B cell (primary cell): ENCODE measurements at regions not wholly inside any gene's neighbourhood (a gene's known extent, or its start where the extent isn't known, plus 50 kb on each side); places are given as distances from the start of the nearest gene placed in this dataset.
"Not testable (repeated sequence)": the region's sequence is repeated elsewhere in the genome, so short reads cannot be mapped to it uniquely, and the experiment has no call there.

ENCODE experiments used
- ATAC-seq: fragments of 200-7000 bp; cut with Tn5 transposase; one replicate; pipeline ENCODE4 v1.10.0; 2021; ENCODE audit warnings: low read depth, mild to moderate bottlenecking, moderate number of reproducible peaks, moderate library complexity
- CTCF ChIA-PET: fragments of 350-600 bp; sonication (Branson Sonifier 250); formaldehyde crosslinking; loops from one replicate; lab custom pipeline; 2021; ENCODE audit warnings: antibody characterized with exemption, inconsistent platforms; lab: Charles Lee
- POLR2A ChIA-PET: fragments of 350-600 bp; sonication (Branson Sonifier 250); formaldehyde crosslinking; loops from one replicate; lab custom pipeline; 2021; ENCODE audit warnings: antibody characterized with exemption; lab: Charles Lee
- DNase-seq: peaks from one replicate; pipeline ENCODE4 v3.0.0; 2013
- H2AFZ ChIP-seq: 2 replicates; pipeline ENCODE4 v1.6.1; 2012; ENCODE audit warnings: mild to moderate bottlenecking, low read depth, low read length; ENCODE audit not compliant: insufficient read depth, poor library complexity, severe bottlenecking
- H3K27ac ChIP-seq, 2 donors: 1 replicate in 1 of 2; 2 replicates in 1 of 2; pipeline ENCODE4 v1.5.1; 2012 to 2013; ENCODE audit warnings: low read length in 2 of 2, mild to moderate bottlenecking in 2 of 2, moderate library complexity in 1 of 2
- H3K27me3 ChIP-seq, 4 experiments: fragments of 200-600 bp in 1 of 4; sonication (generic) in 1 of 4; replicated peaks in 1 of 4; 1 replicate in 2 of 4; 2 replicates in 2 of 4; pipeline versions ENCODE4 v1.6.1 to v1.7.0; 2013 to 2016; ENCODE audit warnings: low read length in 3 of 4, mild to moderate bottlenecking in 2 of 4, mixed read lengths in 1 of 4, moderate library complexity in 1 of 4; ENCODE audit not compliant: insufficient read depth in 4 of 4, control insufficient read depth in 3 of 4; ENCODE audit errors: control extremely low read depth in 1 of 4
- H3K36me3 ChIP-seq, 2 experiments: replicated peaks in 1 of 2; 1 replicate in 1 of 2; 2 replicates in 1 of 2; pipeline versions ENCODE4 v1.6.1 to v1.7.1; 2013; ENCODE audit warnings: low read length in 1 of 2; ENCODE audit not compliant: insufficient read depth in 2 of 2, control insufficient read depth in 1 of 2; ENCODE audit errors: control extremely low read depth in 1 of 2, extremely low read depth in 1 of 2
- H3K4me1 ChIP-seq, 2 donors: fragments of 200-600 bp in 1 of 2; sonication (generic) in 1 of 2; 1 replicate in 1 of 2; 2 replicates in 1 of 2; pipeline versions ENCODE4 v1.5.1 to v1.6.1; 2013 to 2017; ENCODE audit warnings: low read length in 2 of 2; ENCODE audit not compliant: control insufficient read depth in 2 of 2, insufficient read depth in 2 of 2
- H3K4me2 ChIP-seq: replicated peaks from 2 replicates; pipeline ENCODE3; 2012; ENCODE audit warnings: mild to moderate bottlenecking, low read depth, low read length; ENCODE audit not compliant: poor library complexity, severe bottlenecking
- H3K4me3 ChIP-seq, 5 experiments: fragments of 200-600 bp in 1 of 5; sonication (generic) in 1 of 5; 1 replicate in 3 of 5; 2 replicates in 2 of 5; pipeline versions ENCODE4 v1.5.1 to v1.7.0; 2011 to 2016; ENCODE audit warnings: low read length in 4 of 5, mild to moderate bottlenecking in 4 of 5, low read depth in 2 of 5, control low read depth in 1 of 5, moderate library complexity in 1 of 5; ENCODE audit not compliant: insufficient read depth in 1 of 5; ENCODE audit errors: control extremely low read depth in 1 of 5, extremely low read depth in 1 of 5
- H3K79me2 ChIP-seq: fragments of 200-600 bp; sonication (generic); one replicate; pipeline ENCODE4 v1.6.0; 2016; ENCODE audit warnings: low read length; ENCODE audit not compliant: control insufficient read depth, insufficient read depth
- H3K9ac ChIP-seq: fragments of 200-600 bp; sonication (generic); 2 replicates; pipeline ENCODE4 v1.6.1; 2017; ENCODE audit warnings: mild to moderate bottlenecking, low read length, moderate library complexity
- H3K9me3 ChIP-seq, 3 donors: one replicate each; pipeline versions ENCODE4 v1.6.1 to v1.7.1; 2013; ENCODE audit warnings: low read length in 2 of 3; ENCODE audit not compliant: control insufficient read depth in 2 of 3, insufficient read depth in 1 of 3; ENCODE audit errors: control extremely low read depth in 1 of 3
- H4K20me1 ChIP-seq: 2 replicates; pipeline ENCODE4 v1.6.0; 2012; ENCODE audit warnings: mild to moderate bottlenecking, low read length; ENCODE audit not compliant: insufficient read depth, control insufficient read depth, poor library complexity, severe bottlenecking
- H3K27ac Mint-ChIP-seq: one replicate; pipeline ENCODE4 v1.8.0; 2021; ENCODE audit warnings: mixed read lengths
- H3K27me3 Mint-ChIP-seq: one replicate; pipeline ENCODE4 v1.8.0; 2021; ENCODE audit warnings: mixed read lengths
- H3K4me1 Mint-ChIP-seq: one replicate; pipeline ENCODE4 v1.8.0; 2021; ENCODE audit warnings: mixed read lengths
- H3K4me3 Mint-ChIP-seq: one replicate; pipeline ENCODE4 v1.8.0; 2021; ENCODE audit warnings: mixed read lengths
- H3K9me3 Mint-ChIP-seq: one replicate; pipeline ENCODE4 v1.8.0; 2022; ENCODE audit warnings: mixed read lengths; ENCODE audit not compliant: insufficient read depth
- EZH2 ChIP-seq: IDR thresholded peaks from 2 replicates; pipeline ENCODE4 v1.6.1; 2012; ENCODE audit warnings: borderline replicate concordance, low read depth, mild to moderate bottlenecking, moderate library complexity, low read length; ENCODE audit not compliant: insufficient read depth, poor library complexity, severe bottlenecking
- WGBS: methylation state at CpG from one replicate; pipeline ENCODE4 v1.1.5; 2013; ENCODE audit warnings: missing lambda C conversion rate; ENCODE audit not compliant: insufficient coverage; 5-methylcytosine and 5-hydroxymethylcytosine counted together
- intact Hi-C: fragments of 100-400 bp; cut with micrococcal nuclease; formaldehyde crosslinking; loops from one replicate; pipeline ENCODE4 v1.10.0; 2022
- TF ChIP-seq, protein P1 (sequence below): fragments of 200-600 bp; IDR thresholded peaks from one replicate; pipeline ENCODE4 v1.8.0; 2022; ENCODE audit warnings: antibody characterized with exemption, mild to moderate bottlenecking

DNA sequence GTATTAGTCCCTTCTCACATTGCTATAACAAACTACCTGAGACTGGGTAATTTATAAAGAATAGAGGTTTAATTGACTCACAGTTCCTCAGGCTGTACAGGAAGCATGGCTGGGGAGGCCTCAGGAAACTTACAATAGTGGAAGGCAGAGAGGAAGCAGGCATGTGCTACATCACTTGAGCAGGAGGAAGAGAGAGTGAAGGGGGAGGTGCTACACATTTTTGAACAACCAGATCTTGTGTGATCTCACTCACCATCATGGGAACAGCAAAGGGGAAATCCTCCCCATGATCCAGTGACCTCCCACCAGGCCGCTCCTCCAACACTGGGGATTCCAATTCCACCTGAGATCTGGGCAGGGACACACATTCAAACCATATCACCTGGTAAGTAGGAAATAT is 630.6 kb downstream of the QKI start:
- POLR2A ChIA-PET = no interaction called here
- H3K4me3 Mint-ChIP-seq = no peak overlapping the region
- H3K27me3 Mint-ChIP-seq = no peaks in the 10 kb centered on the region
- H4K20me1 ChIP-seq = no peaks in the 10 kb centered on the region
- no peak overlapping the region for H3K4me2 ChIP-seq
- intact Hi-C loops = no loop called here
- no peaks in the 10 kb centered on the region for H3K9me3 Mint-ChIP-seq
- no peaks in the 10 kb centered on the region for H3K27me3 ChIP-seq
- ATAC-seq (no peak), DNase-seq (no peak)
- H3K36me3 ChIP-seq = no peaks in the 10 kb centered on the region
- no peaks in the 10 kb centered on the region for H3K79me2 ChIP-seq
- no peak overlapping the region for H3K27ac Mint-ChIP-seq
- no peak overlapping the region for H3K27ac ChIP-seq
- no peaks in the 10 kb centered on the region for H3K4me1 ChIP-seq
- WGBS = no CpG with 5 or more reads among the region's 1 CpG
- no peak overlapping the region for H2AFZ ChIP-seq
- H3K9ac ChIP-seq = no peak overlapping the region
- H3K4me3 ChIP-seq = no peak overlapping the region
- TF ChIP-seq, protein P1, sequence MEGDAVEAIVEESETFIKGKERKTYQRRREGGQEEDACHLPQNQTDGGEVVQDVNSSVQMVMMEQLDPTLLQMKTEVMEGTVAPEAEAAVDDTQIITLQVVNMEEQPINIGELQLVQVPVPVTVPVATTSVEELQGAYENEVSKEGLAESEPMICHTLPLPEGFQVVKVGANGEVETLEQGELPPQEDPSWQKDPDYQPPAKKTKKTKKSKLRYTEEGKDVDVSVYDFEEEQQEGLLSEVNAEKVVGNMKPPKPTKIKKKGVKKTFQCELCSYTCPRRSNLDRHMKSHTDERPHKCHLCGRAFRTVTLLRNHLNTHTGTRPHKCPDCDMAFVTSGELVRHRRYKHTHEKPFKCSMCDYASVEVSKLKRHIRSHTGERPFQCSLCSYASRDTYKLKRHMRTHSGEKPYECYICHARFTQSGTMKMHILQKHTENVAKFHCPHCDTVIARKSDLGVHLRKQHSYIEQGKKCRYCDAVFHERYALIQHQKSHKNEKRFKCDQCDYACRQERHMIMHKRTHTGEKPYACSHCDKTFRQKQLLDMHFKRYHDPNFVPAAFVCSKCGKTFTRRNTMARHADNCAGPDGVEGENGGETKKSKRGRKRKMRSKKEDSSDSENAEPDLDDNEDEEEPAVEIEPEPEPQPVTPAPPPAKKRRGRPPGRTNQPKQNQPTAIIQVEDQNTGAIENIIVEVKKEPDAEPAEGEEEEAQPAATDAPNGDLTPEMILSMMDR = no peak
- TF ChIP-seq EZH2 = no peak
- peaks cover 0 to 1% (median 0%) of the 10 kb centered on the region in 3 donors for H3K9me3 ChIP-seq
- CTCF ChIA-PET = no interaction called here
- no peaks in the 10 kb centered on the region for H3K4me1 Mint-ChIP-seq

DNA sequence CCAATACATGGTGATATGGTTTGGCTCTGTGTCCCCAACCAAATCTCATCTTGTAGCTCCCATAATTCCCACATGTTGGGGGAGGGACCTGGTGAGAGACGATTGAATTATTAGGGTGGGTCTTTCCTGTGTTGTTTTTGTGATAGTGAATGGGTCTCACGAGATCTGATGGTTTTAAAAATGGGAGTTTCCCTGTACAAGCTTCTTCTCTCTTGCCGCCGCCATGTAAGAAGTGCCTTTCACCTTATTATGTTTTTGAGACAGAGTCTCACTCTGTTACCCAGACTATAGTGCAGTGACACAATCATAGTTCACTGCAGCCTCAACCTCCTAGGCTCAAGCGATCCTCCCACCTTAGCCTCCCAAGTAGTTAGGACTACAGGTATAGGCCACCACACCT is 629.1 kb downstream of the QKI start:
- DNase-seq, H3K27me3 Mint-ChIP-seq, H3K4me3 Mint-ChIP-seq, intact Hi-C loops, H3K27ac Mint-ChIP-seq, H3K4me1 ChIP-seq, H3K9ac ChIP-seq, H2AFZ ChIP-seq, H3K4me1 Mint-ChIP-seq, CTCF ChIA-PET, H4K20me1 ChIP-seq, ATAC-seq, H3K9me3 ChIP-seq, POLR2A ChIA-PET, H3K9me3 Mint-ChIP-seq, H3K36me3 ChIP-seq, H3K27me3 ChIP-seq, H3K4me2 ChIP-seq, H3K4me3 ChIP-seq, H3K27ac ChIP-seq, H3K79me2 ChIP-seq: not testable (repeated sequence)
- 87% methylated on average over 3 of the region's 5 CpGs for WGBS
